GM21786 (cell line): ENCODE measurements at regions not wholly inside any gene's neighbourhood (a gene's known extent, or its start where the extent isn't known, plus 50 kb on each side); places are given as distances from the start of the nearest gene placed in this dataset.
A peak's percentile ranks its signal among the peaks of the same experiment; 100 is the strongest.
"Not testable (repeated sequence)": the region's sequence is repeated elsewhere in the genome, so short reads cannot be mapped to it uniquely, and the experiment has no call there.

Source experiments
- ATAC-seq: cut with Tn5 transposase; IDR thresholded peaks from one replicate; pipeline ENCODE4 v1.9.1; 2021; ENCODE audit not compliant: unreplicated experiment

GRCh38 chr3:56927855-56928254 is 126.1 kb upstream of the ARHGEF3 start:
- no peak for ATAC-seq

GRCh38 chr3:56926947-56927282 is 125.2 kb upstream of the ARHGEF3 start:
- ATAC-seq, result no peak

GRCh38 chr3:56926243-56926946 is 124.6 kb upstream of the ARHGEF3 start:
- ATAC-seq, result no peak

- ATAC-seq, result not testable (repeated sequence)
Observed at GRCh38 chr3:56924700-56925099, 123.0 kb upstream of the ARHGEF3 start.

GRCh38 chr3:56923526-56924224 is 121.9 kb upstream of the ARHGEF3 start:
- no peak for ATAC-seq

- no peak for ATAC-seq
Observed at GRCh38 chr3:56921573-56922453, 120.1 kb upstream of the ARHGEF3 start.

GRCh38 chr3:56919797-56920195 is 118.0 kb upstream of the ARHGEF3 start:
- no peak for ATAC-seq

GRCh38 chr3:56919137-56919796 is 117.5 kb upstream of the ARHGEF3 start:
- no peak for ATAC-seq

GRCh38 chr3:56918111-56918568 is 116.4 kb upstream of the ARHGEF3 start:
- peak; percentile 42 for ATAC-seq

- ATAC-seq, result peak; percentile 55
Observed at GRCh38 chr3:56917361-56918110, 115.8 kb upstream of the ARHGEF3 start.

- no peak for ATAC-seq
Observed at GRCh38 chr3:56916716-56917360, 115.1 kb upstream of the ARHGEF3 start.

- ATAC-seq, result peak; percentile 47
Observed at GRCh38 chr3:56915966-56916586, 114.3 kb upstream of the ARHGEF3 start.

- ATAC-seq, result no peak
Observed at GRCh38 chr3:56914646-56915045, 112.9 kb upstream of the ARHGEF3 start.

- ATAC-seq, result no peak
Observed at GRCh38 chr3:56911363-56911762, 109.6 kb upstream of the ARHGEF3 start.

GRCh38 chr3:56909349-56909748 is 107.6 kb upstream of the ARHGEF3 start:
- ATAC-seq, result no peak

- no peak for ATAC-seq
Observed at GRCh38 chr3:56908004-56908403, 106.3 kb upstream of the ARHGEF3 start.

GRCh38 chr3:56904552-56905215 is 102.9 kb upstream of the ARHGEF3 start:
- ATAC-seq, result no peak

GRCh38 chr3:56903231-56903782 is 101.6 kb upstream of the ARHGEF3 start:
- ATAC-seq, result no peak
